ENCODE measurements at regions not wholly inside any gene's neighbourhood (a gene's known extent, or its start where the extent isn't known, plus 50 kb on each side); places are given as distances from the start of the nearest gene placed in this dataset.

DNA sequence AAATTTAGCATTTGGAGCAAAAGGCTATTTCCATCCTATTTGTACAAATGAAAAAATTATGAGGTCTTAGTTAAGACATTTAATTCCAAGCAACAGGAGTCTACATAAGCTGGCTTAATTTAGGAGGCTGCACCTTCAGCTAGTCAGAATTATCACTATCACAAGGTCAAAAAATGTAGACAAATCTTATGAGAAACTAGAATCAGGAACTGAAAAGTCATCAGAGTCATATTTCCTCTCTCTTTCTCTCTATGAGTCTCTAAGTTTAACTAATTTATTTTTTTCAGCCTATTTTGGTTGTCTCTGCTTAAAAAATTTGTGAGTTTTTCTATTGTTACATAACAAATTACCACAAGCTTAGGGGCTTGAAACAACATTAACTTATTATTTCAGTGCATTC, 807.1 kb upstream of the PRMT6 start:
- TF ChIP-seq, protein P1, sequence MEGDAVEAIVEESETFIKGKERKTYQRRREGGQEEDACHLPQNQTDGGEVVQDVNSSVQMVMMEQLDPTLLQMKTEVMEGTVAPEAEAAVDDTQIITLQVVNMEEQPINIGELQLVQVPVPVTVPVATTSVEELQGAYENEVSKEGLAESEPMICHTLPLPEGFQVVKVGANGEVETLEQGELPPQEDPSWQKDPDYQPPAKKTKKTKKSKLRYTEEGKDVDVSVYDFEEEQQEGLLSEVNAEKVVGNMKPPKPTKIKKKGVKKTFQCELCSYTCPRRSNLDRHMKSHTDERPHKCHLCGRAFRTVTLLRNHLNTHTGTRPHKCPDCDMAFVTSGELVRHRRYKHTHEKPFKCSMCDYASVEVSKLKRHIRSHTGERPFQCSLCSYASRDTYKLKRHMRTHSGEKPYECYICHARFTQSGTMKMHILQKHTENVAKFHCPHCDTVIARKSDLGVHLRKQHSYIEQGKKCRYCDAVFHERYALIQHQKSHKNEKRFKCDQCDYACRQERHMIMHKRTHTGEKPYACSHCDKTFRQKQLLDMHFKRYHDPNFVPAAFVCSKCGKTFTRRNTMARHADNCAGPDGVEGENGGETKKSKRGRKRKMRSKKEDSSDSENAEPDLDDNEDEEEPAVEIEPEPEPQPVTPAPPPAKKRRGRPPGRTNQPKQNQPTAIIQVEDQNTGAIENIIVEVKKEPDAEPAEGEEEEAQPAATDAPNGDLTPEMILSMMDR (IDR thresholded peaks at IDR 0.05; ENCODE audit: low read depth, low read length, missing control alignments): no peak
- no peak overlapping the region for H3K4me3 ChIP-seq (ENCODE audit: low read depth, low read length)
- DNase-seq (ENCODE audit: low read depth): no peak
- in situ Hi-C loops (cut with HindIII; ENCODE audit: low sequenced_read_pairs): no loop called here

DNA sequence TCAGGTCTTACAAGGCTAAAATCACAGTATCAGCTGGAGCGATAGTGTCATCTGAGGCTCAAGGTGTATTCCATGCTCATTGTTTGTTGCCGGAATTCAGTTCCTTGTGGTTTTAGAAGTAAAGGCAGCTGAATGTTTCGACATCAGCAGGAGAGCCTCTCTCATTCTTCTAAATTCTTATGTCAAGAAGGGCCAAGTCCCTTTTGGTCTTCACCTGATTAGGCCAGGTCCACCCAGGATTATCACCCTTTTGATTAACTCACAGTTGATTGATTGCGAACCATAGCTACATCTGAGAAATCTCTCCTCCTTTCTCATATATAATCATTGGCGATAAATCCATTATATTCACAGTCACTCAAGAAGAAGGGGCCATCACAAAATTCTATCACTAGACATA, 806.7 kb upstream of the PRMT6 start:
- TF ChIP-seq, protein P1 (IDR thresholded peaks at IDR 0.05; ENCODE audit: low read depth, low read length, missing control alignments): no peak
- H3K4me3 ChIP-seq (ENCODE audit: low read depth, low read length): no peak overlapping the region
- in situ Hi-C loops (cut with HindIII; ENCODE audit: low sequenced_read_pairs): no loop called here
- DNase-seq (ENCODE audit: low read depth): no peak

DNA sequence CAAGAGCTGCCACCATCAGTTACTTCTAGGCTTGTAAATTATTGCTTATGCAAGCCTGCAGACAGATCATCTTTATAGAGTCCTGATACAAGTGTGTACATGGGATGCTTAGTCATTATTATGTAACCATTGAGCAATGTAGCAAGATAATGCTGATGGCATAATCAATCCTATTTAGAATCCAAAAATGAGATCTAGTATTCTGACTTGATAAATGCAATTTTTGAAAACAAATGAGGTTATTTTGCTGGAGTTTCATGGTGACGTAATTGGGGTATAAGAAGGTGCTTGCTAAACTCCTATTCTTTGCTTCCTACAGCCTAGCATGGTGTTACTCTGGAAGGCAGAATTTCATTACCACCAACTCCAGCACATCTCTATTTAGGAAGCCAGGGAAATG, 801.7 kb upstream of the PRMT6 start:
- in situ Hi-C loops (cut with HindIII; ENCODE audit: low sequenced_read_pairs): no loop called here

DNA sequence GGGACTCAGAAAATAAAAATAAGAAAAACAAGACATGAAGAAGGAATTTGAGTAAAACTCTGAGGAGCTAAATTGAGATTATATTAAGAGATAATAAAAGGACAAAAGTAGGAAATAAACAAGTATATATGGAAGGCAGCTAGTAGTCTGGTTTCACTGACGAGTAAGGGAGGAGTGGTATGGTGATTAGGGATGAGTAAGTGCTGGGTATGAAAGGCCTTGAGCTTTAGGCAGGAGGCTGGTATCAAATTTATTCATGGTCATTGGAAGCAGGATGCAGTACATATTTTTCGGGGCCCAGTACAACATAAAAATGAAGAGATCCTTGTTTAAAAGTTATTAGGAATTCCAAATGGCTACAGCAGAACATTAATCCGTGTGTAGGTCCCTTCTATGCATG, 789.7 kb upstream of the PRMT6 start:
- no peak for DNase-seq (ENCODE audit: low read depth)
- no peak overlapping the region for H3K4me3 ChIP-seq (ENCODE audit: low read depth, low read length)
- in situ Hi-C loops (cut with HindIII; ENCODE audit: low sequenced_read_pairs): no loop called here

More for the DNA sequence above, 801.7 kb upstream of the PRMT6 start:
- no peak for DNase-seq (ENCODE audit: low read depth)
- H3K4me3 ChIP-seq (ENCODE audit: low read depth, low read length): no peak overlapping the region
- TF ChIP-seq, protein P1 (IDR thresholded peaks at IDR 0.05; ENCODE audit: low read depth, low read length, missing control alignments): no peak

DNA sequence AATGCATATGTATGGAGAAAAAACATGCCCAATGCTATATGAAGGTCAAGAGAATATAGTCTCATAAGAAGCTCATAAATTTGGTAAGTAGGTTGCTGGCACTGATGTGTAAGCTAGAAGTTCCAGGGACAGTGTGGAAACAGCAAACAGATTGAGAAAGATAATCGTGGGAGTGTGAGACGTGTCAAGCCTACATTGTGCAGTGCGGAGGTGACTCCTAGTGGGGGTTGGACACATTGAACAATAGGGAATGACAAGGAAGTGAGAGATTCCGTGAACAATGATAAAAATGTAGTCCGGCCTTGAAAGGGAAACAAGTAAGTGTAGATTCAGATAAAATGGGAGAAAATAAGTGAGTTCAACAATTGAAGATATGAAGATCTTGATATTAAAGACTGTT, 788.4 kb upstream of the PRMT6 start:
- H3K4me3 ChIP-seq (ENCODE audit: low read depth, low read length): no peak overlapping the region
- no peak for DNase-seq (ENCODE audit: low read depth)
- TF ChIP-seq, protein P1 (IDR thresholded peaks at IDR 0.05; ENCODE audit: low read depth, low read length, missing control alignments): peak; percentile 24
- in situ Hi-C loops (cut with HindIII; ENCODE audit: low sequenced_read_pairs): no loop called here

More for the DNA sequence above, 789.7 kb upstream of the PRMT6 start:
- TF ChIP-seq, protein P1 (IDR thresholded peaks at IDR 0.05; ENCODE audit: low read depth, low read length, missing control alignments): no peak

DNA sequence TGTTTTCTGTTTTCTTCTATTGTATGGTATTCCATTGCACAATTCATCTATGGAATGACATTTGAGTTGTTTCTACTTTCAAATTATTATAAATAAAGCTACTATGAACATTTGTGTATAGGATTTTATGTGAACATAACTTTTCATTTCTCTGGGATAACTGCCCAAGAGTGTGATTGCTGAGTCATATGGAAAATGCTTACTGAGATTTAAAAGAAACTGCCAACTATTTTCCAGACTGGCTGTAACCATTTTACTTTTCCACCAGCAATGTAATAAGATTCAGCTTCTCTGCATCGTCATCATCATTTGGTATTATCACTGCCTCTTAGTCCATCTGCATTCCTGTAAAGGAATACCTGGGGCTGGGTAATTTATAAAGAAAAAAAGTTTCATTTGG, 779.6 kb upstream of the PRMT6 start:
- in situ Hi-C loops (cut with HindIII; ENCODE audit: low sequenced_read_pairs): no loop called here
- no peak for DNase-seq (ENCODE audit: low read depth)
- H3K4me3 ChIP-seq (ENCODE audit: low read depth, low read length): no peak overlapping the region
- TF ChIP-seq, protein P1 (IDR thresholded peaks at IDR 0.05; ENCODE audit: low read depth, low read length, missing control alignments): no peak

DNA sequence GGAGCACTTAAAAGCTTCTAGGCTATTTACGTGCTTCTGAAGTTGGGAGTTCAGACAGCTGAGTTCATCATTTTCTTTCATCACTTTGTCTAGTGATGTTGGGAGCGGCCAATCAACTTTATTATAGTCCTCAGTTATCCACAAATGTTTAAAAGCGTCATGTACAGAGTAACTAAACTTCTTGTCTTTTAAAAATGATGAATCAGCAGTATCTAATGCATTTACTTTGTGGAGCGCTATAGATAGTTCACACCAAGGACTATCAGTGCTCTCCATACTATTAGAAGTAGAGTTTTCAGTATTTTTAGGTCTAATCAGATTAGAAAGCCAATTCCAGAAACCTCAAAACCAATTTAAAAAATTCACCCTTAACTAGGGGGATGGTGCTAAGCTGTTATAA, 778.7 kb upstream of the PRMT6 start:
- in situ Hi-C loops (cut with HindIII; ENCODE audit: low sequenced_read_pairs): no loop called here
- no peak overlapping the region for H3K4me3 ChIP-seq (ENCODE audit: low read depth, low read length)
- TF ChIP-seq, protein P1 (IDR thresholded peaks at IDR 0.05; ENCODE audit: low read depth, low read length, missing control alignments): no peak
- DNase-seq (ENCODE audit: low read depth): no peak
